IMR-90 (cell line): ENCODE measurements at regions not wholly inside any gene's neighbourhood (a gene's known extent, or its start where the extent isn't known, plus 50 kb on each side); places are given as distances from the start of the nearest gene placed in this dataset.

Experiments used
- ATAC-seq: fragments of 200-7000 bp; cut with Tn5 transposase; 2 replicates; pipeline ENCODE4 v1.9.1; 2020; ENCODE audit warnings: low read depth, mild to moderate bottlenecking, moderate library complexity
- BruUV-seq: library from RNA; stranded (reverse); fragments of 400-500 nt; replicated peaks from 2 replicates; lab custom pipeline; 2021; lab: Mats Ljungman, UMichigan
- CTCF ChIA-PET: fragments of 300-600 bp; formaldehyde crosslinking; extraction: SDS; loops from one replicate; lab custom pipeline; 2021; ENCODE audit warnings: antibody characterized with exemption; lab: Yijun Ruan, JAX
- POLR2A ChIA-PET: fragments of 300-600 bp; sonication (Branson Sonifier 250); formaldehyde crosslinking; loops from one replicate; lab custom pipeline; 2022; ENCODE audit warnings: antibody characterized with exemption; ENCODE audit not compliant: unreplicated experiment; lab: Charles Lee
- DNase-seq: peaks from one replicate; pipeline ENCODE4 v3.0.0; 2013
- H2AFZ ChIP-seq: replicated peaks from 2 replicates; pipeline ENCODE3; 2013; ENCODE audit warnings: low read length, mild to moderate bottlenecking; ENCODE audit not compliant: poor library complexity
- H2AK5ac ChIP-seq: 2 replicates; pipeline ENCODE4 v1.6.1; 2013; ENCODE audit warnings: low read depth, low read length, inconsistent platforms
- H2AK9ac ChIP-seq: replicated peaks from 2 replicates; pipeline ENCODE3; 2013; ENCODE audit warnings: mild to moderate bottlenecking, low read depth, low read length, moderate library complexity; ENCODE audit not compliant: poor library complexity
- H2BK120ac ChIP-seq: 2 replicates; pipeline ENCODE4 v1.6.1; 2013; ENCODE audit warnings: low read depth, low read length, inconsistent platforms
- H2BK15ac ChIP-seq: 3 replicates; pipeline ENCODE4 v1.6.1; 2013; ENCODE audit warnings: low read depth, low read length, inconsistent platforms
- H2BK20ac ChIP-seq: 2 replicates; pipeline ENCODE4 v1.6.1; 2013; ENCODE audit warnings: low read depth, mild to moderate bottlenecking, inconsistent platforms, low read length, moderate library complexity
- H2BK5ac ChIP-seq: 2 replicates; pipeline ENCODE4 v1.6.1; 2013; ENCODE audit warnings: mild to moderate bottlenecking, low read depth, low read length, inconsistent platforms; ENCODE audit not compliant: poor library complexity, severe bottlenecking
- H3K14ac ChIP-seq: replicated peaks from 2 replicates; pipeline ENCODE4 v1.6.1; 2013; ENCODE audit warnings: low read depth, low read length, inconsistent platforms
- H3K18ac ChIP-seq: 2 replicates; pipeline ENCODE4 v1.6.1; 2013; ENCODE audit warnings: low read depth, low read length, control low read depth
- H3K23ac ChIP-seq: 2 replicates; pipeline ENCODE4 v1.6.1; 2013; ENCODE audit warnings: low read depth, low read length, inconsistent platforms
- H3K27ac ChIP-seq: 2 replicates; pipeline ENCODE4 v1.5.1; 2013; ENCODE audit warnings: mild to moderate bottlenecking, control low read depth, low read length; ENCODE audit not compliant: insufficient read depth
- H3K27me3 ChIP-seq: 2 replicates; pipeline ENCODE4 v1.6.1; 2013; ENCODE audit warnings: low read length; ENCODE audit not compliant: control insufficient read depth, insufficient read depth
- H3K36me3 ChIP-seq: 2 replicates; pipeline ENCODE4 v1.6.1; 2013; ENCODE audit warnings: low read length, mixed read lengths; ENCODE audit not compliant: control insufficient read depth, insufficient read depth
- H3K4ac ChIP-seq: 2 replicates; pipeline ENCODE4 v1.6.1; 2013; ENCODE audit warnings: low read depth, low read length, inconsistent platforms
- H3K4me1 ChIP-seq: 2 replicates; pipeline ENCODE4 v1.6.1; 2013; ENCODE audit warnings: low read length, mixed read lengths; ENCODE audit not compliant: control insufficient read depth, insufficient read depth
- H3K4me2 ChIP-seq: 2 replicates; pipeline ENCODE4 v1.6.1; 2013; ENCODE audit warnings: low read depth, mild to moderate bottlenecking, control low read depth, low read length, moderate library complexity
- H3K4me3 ChIP-seq: 2 replicates; pipeline ENCODE4 v1.5.1; 2013; ENCODE audit warnings: low read depth, mild to moderate bottlenecking, control low read depth, low read length, moderate library complexity; ENCODE audit not compliant: insufficient read depth
- H3K56ac ChIP-seq: 2 replicates; pipeline ENCODE4 v1.6.1; 2013; ENCODE audit warnings: low read length, inconsistent platforms; ENCODE audit not compliant: insufficient read depth; ENCODE audit errors: extremely low read depth
- H3K79me1 ChIP-seq, 2 experiments: 2 replicates each; pipeline ENCODE4 v1.6.1; 2013; ENCODE audit warnings: low read length in 2 of 2, inconsistent platforms in 1 of 2, low read depth in 1 of 2
- H3K9ac ChIP-seq: 2 replicates; pipeline ENCODE4 v1.6.1; 2013; ENCODE audit warnings: low read depth, low read length, control low read depth
- H3K9me1 ChIP-seq: 2 replicates; pipeline ENCODE4 v1.6.1; 2013; ENCODE audit warnings: low read length, inconsistent platforms; ENCODE audit not compliant: insufficient read depth
- H3K9me3 ChIP-seq: 2 replicates; pipeline ENCODE4 v1.6.1; 2013; ENCODE audit warnings: low read length; ENCODE audit not compliant: control insufficient read depth, insufficient read depth
- H4K20me1 ChIP-seq: 2 replicates; pipeline ENCODE4 v1.6.1; 2013; ENCODE audit warnings: low read length, inconsistent platforms; ENCODE audit not compliant: insufficient read depth
- H4K5ac ChIP-seq: 2 replicates; pipeline ENCODE4 v1.6.1; 2013; ENCODE audit warnings: mild to moderate bottlenecking, low read depth, low read length, control low read depth
- H4K8ac ChIP-seq, 2 experiments: 2 replicates each; pipeline ENCODE4 v1.6.1; 2013; ENCODE audit warnings: low read depth in 2 of 2, low read length in 2 of 2, control low read depth in 1 of 2, inconsistent platforms in 1 of 2
- H4K91ac ChIP-seq: 2 replicates; pipeline ENCODE4 v1.6.1; 2013; ENCODE audit warnings: low read depth, low read length, inconsistent platforms; ENCODE audit not compliant: insufficient read depth
- BHLHE40 ChIP-seq: fragments of 150-350 bp; IDR thresholded peaks from 2 replicates; pipeline ENCODE4 v1.6.1; 2016; ENCODE audit warnings: mild to moderate bottlenecking, low read depth, low read length
- CEBPB ChIP-seq: IDR thresholded peaks from 2 replicates; pipeline ENCODE4 v1.6.1; 2012; ENCODE audit warnings: low read depth, low read length, improper control_type of control experiment
- CHD1 ChIP-seq: IDR thresholded peaks from 2 replicates; pipeline ENCODE4 v1.6.1; 2012; ENCODE audit warnings: low read depth, low read length, improper control_type of control experiment
- CTCF ChIP-seq: conservative IDR thresholded peaks from 2 replicates; pipeline ENCODE4 v1.5.1; 2012; ENCODE audit warnings: mild to moderate bottlenecking, low read depth, low read length, improper control_type of control experiment
- ELK1 ChIP-seq: fragments of 150-350 bp; IDR thresholded peaks from 2 replicates; pipeline ENCODE4 v1.6.1; 2016; ENCODE audit warnings: low read depth, mild to moderate bottlenecking, low read length, moderate library complexity, borderline replicate concordance
- FOS ChIP-seq: fragments of 150-350 bp; IDR thresholded peaks from 2 replicates; pipeline ENCODE4 v1.6.1; 2016; ENCODE audit warnings: low read depth, low read length
- MAFK ChIP-seq: IDR thresholded peaks from 2 replicates; pipeline ENCODE4 v1.6.1; 2012; ENCODE audit warnings: low read depth, low read length, improper control_type of control experiment
- MAZ ChIP-seq: IDR thresholded peaks from 2 replicates; pipeline ENCODE4 v1.6.1; 2012; ENCODE audit warnings: low read depth, mild to moderate bottlenecking, low read length, improper control_type of control experiment, moderate library complexity, borderline replicate concordance
- MXI1 ChIP-seq: IDR thresholded peaks from 2 replicates; pipeline ENCODE4 v1.6.1; 2012; ENCODE audit warnings: low read depth, mild to moderate bottlenecking, low read length, moderate library complexity, borderline replicate concordance
- NFE2L2 ChIP-seq: fragments of 150-350 bp; IDR thresholded peaks from 2 replicates; pipeline ENCODE4 v1.6.1; 2016; ENCODE audit warnings: low read depth, mild to moderate bottlenecking, low read length
- POLR2A ChIP-seq: IDR thresholded peaks from 2 replicates; pipeline ENCODE4 v1.6.1; 2012; ENCODE audit warnings: mild to moderate bottlenecking, low read depth, low read length
- RAD21 ChIP-seq: IDR thresholded peaks from 2 replicates; pipeline ENCODE4 v1.6.1; 2012; ENCODE audit warnings: low read length, improper control_type of control experiment
- RCOR1 ChIP-seq: IDR thresholded peaks from 2 replicates; pipeline ENCODE4 v1.6.1; 2012; ENCODE audit warnings: mild to moderate bottlenecking, low read length, improper control_type of control experiment; ENCODE audit not compliant: insufficient replicate concordance
- RFX5 ChIP-seq: IDR thresholded peaks from 2 replicates; pipeline ENCODE4 v1.8.0; 2012; ENCODE audit warnings: low read depth, mild to moderate bottlenecking, low read length, moderate library complexity
- SMC3 ChIP-seq: fragments of 150-350 bp; IDR thresholded peaks from 2 replicates; pipeline ENCODE4 v1.6.1; 2016; ENCODE audit warnings: low read depth, mild to moderate bottlenecking, antibody characterized with exemption, low read length, moderate library complexity
- USF2 ChIP-seq: fragments of 150-350 bp; IDR thresholded peaks from 2 replicates; pipeline ENCODE4 v1.6.1; 2017; ENCODE audit warnings: mild to moderate bottlenecking, antibody characterized with exemption, low read length, low read depth
- WGBS, 2 experiments: methylation state at CpG; one replicate each; pipeline versions ENCODE4 v1.1.5 to v1.1.7; 2013; ENCODE audit warnings: missing lambda C conversion rate in 2 of 2; ENCODE audit not compliant: insufficient read length in 1 of 2; ENCODE audit errors: extremely low coverage in 2 of 2; 5-methylcytosine and 5-hydroxymethylcytosine counted together
- dilution Hi-C: fragments of 300-500 bp; cut with HindIII; formaldehyde crosslinking; loops from one replicate; pipeline ENCODE4 v1.14.3; 2018; ENCODE audit warnings: low sequenced_read_pairs; ENCODE audit not compliant: unreplicated experiment
- in situ Hi-C: fragments of 300-500 bp; cut with MboI; formaldehyde crosslinking; loops from 3 replicates; pipeline ENCODE4 v1.14.3; 2019; ENCODE audit warnings: low sequenced_read_pairs, inconsistent platforms, mixed read lengths
- intact Hi-C: fragments of 100-400 bp; cut with micrococcal nuclease; formaldehyde crosslinking; loops from 2 replicates; pipeline ENCODE4 v1.10.0; 2022

GRCh38 chr19:29266001-29266400 is 53.0 kb upstream of the UQCRFS1 start:
- no peak overlapping the region for H3K14ac ChIP-seq
- no peak overlapping the region for H3K27ac ChIP-seq
- H2AK9ac ChIP-seq: no peak overlapping the region
- H3K4me1 ChIP-seq: no peaks in the 10 kb centered on the region
- no peaks in the 10 kb centered on the region for H3K27me3 ChIP-seq
- no peaks in the 10 kb centered on the region for H3K9me1 ChIP-seq
- ATAC-seq (no peak), DNase-seq (no peak)
- WGBS, 2 experiments: 22% methylated on average over 3 of the region's 4 CpGs; no CpG with 5 or more reads in 1 of the 2 experiments
- H3K4ac ChIP-seq: no peak overlapping the region
- H3K56ac ChIP-seq: no peak overlapping the region
- H3K4me3 ChIP-seq: no peak overlapping the region
- H4K8ac ChIP-seq: no peak overlapping the region
- dilution Hi-C loops (no loop called here), in situ Hi-C loops (loop anchor here (25.0 kb wide), 1 partner anchor 529 kb away; no protein-coding TSS in a partner anchor), intact Hi-C loops (no loop called here)
- no peak overlapping the region for H2AFZ ChIP-seq
- no peak overlapping the region for H2BK5ac ChIP-seq
- TF ChIP-seq MXI1 (no peak), POLR2A (no peak), RAD21 (no peak), RCOR1 (no peak), BHLHE40 (no peak), FOS (no peak), RFX5 (no peak), MAFK (no peak), CHD1 (no peak), SMC3 (no peak), USF2 (no peak), MAZ (no peak), ELK1 (no peak), NFE2L2 (no peak), CTCF (no peak), CEBPB (no peak)
- H3K23ac ChIP-seq: no peak overlapping the region
- no peak overlapping the region for H3K9ac ChIP-seq
- no peaks in the 10 kb centered on the region for H3K79me1 ChIP-seq
- no peaks in the 10 kb centered on the region for H3K9me3 ChIP-seq
- no peak overlapping the region for H3K4me2 ChIP-seq
- CTCF ChIA-PET: no interaction called here
- H4K20me1 ChIP-seq: no peaks in the 10 kb centered on the region
- H3K36me3 ChIP-seq: no peaks in the 10 kb centered on the region
- H4K91ac ChIP-seq: no peak overlapping the region
- BruUV-seq: no TSS peak
- no peak overlapping the region for H2BK20ac ChIP-seq
- H2BK120ac ChIP-seq: no peak overlapping the region
- POLR2A ChIA-PET: no interaction called here
- H3K18ac ChIP-seq: no peak overlapping the region
- H2BK15ac ChIP-seq: no peak overlapping the region
- no peak overlapping the region for H4K5ac ChIP-seq
- no peak overlapping the region for H2AK5ac ChIP-seq
